Tibial artery (tissue), 4 donors: ENCODE measurements at regions not wholly inside any gene's neighbourhood (a gene's known extent, or its start where the extent isn't known, plus 50 kb on each side); places are given as distances from the start of the nearest gene placed in this dataset.

Experiments used
- DNase-seq, 2 donors: peaks; one replicate each; pipeline ENCODE4 v3.0.0-alpha.2; 2019
- H3K27ac ChIP-seq, 2 donors: fragments of 200-600 bp; sonication (generic) in 1 of 2; 1 replicate in 1 of 2; 2 replicates in 1 of 2; pipeline ENCODE4 v1.5.1; 2018 to 2019; ENCODE audit warnings: mild to moderate bottlenecking in 1 of 2
- H3K27me3 ChIP-seq, 2 donors: fragments of 200-600 bp; sonication (generic) in 1 of 2; one replicate each; pipeline versions ENCODE4 v1.5.1 to v1.6.0; 2016 to 2019
- H3K36me3 ChIP-seq, 3 donors: fragments of 200-600 bp; sonication (generic) in 2 of 3; one replicate each; pipeline ENCODE4 v1.5.1; 2016 to 2019; ENCODE audit warnings: mild to moderate bottlenecking in 2 of 3
- H3K4me1 ChIP-seq, 4 donors: fragments of 200-600 bp; sonication (generic) in 2 of 4; 1 replicate in 3 of 4; 2 replicates in 1 of 4; pipeline ENCODE4 v1.5.1; 2016 to 2019
- H3K4me3 ChIP-seq, 2 donors: fragments of 200-600 bp; sonication (generic) in 1 of 2; 1 replicate in 1 of 2; 2 replicates in 1 of 2; pipeline ENCODE4 v1.5.1; 2018 to 2019; ENCODE audit warnings: mild to moderate bottlenecking in 2 of 2
- H3K9me3 ChIP-seq, 3 donors: fragments of 200-600 bp; sonication (generic) in 1 of 3; one replicate each; pipeline ENCODE4 v1.5.1; 2016 to 2019
- intact Hi-C: fragments of 100-400 bp; cut with DNase I; formaldehyde crosslinking; loops from one replicate; pipeline ENCODE4 v1.15.0; 2023; ENCODE audit warnings: low total_unique reads
- TF ChIP-seq, protein P1 (sequence below), 2 experiments: fragments of 200-600 bp in 1 of 2; fragments of 450-650 bp in 1 of 2; IDR thresholded peaks; one replicate each; pipeline ENCODE4 v1.5.1; 2017 to 2019; ENCODE audit warnings: antibody characterized with exemption in 2 of 2, mild to moderate bottlenecking in 1 of 2, moderate library complexity in 1 of 2

DNA sequence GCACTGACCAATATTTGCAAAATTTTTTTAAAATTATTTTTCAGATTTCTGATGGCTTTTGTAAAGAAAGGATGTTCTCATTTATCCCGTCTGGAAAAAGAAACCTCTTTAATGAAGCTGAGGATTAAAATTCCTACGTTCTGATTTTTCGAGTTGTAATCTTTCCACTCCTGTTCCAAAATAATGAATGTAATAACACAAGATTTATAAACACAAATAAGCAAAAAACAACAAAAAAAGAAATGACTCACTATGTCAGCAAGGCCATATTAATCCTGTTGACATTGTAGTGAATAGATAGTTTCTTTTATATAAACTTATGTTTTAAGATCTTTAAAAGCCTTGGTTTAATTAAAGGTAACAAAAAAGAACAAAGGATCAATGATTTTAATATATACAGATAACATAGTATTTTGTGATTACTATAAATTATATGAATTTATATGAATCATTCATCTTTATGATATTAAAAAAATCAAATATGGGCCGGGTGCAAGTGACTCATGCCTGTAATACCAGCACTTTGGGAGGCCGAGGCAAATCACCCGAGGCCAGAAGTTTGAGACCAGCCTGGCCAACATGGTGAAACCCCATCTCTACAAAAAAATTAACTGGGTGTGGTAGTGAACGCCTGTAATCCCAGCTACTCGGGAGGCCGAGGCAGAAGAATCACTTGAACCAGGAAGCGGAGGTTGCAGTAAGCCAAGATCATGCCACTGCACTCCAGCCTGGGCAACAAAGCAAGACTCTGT is 336.6 kb upstream of the DAB2 start:
- TF ChIP-seq, protein P1, sequence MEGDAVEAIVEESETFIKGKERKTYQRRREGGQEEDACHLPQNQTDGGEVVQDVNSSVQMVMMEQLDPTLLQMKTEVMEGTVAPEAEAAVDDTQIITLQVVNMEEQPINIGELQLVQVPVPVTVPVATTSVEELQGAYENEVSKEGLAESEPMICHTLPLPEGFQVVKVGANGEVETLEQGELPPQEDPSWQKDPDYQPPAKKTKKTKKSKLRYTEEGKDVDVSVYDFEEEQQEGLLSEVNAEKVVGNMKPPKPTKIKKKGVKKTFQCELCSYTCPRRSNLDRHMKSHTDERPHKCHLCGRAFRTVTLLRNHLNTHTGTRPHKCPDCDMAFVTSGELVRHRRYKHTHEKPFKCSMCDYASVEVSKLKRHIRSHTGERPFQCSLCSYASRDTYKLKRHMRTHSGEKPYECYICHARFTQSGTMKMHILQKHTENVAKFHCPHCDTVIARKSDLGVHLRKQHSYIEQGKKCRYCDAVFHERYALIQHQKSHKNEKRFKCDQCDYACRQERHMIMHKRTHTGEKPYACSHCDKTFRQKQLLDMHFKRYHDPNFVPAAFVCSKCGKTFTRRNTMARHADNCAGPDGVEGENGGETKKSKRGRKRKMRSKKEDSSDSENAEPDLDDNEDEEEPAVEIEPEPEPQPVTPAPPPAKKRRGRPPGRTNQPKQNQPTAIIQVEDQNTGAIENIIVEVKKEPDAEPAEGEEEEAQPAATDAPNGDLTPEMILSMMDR (IDR thresholded peaks at IDR 0.05): no peak
- Histone ChIP-seq H3K4me1 (peaks cover 0 to 45% (median 5%) of the 10 kb centered on the region in 4 donors), H3K9me3 (no peaks in the 10 kb centered on the region), H3K4me3 (no peak overlapping the region), H3K27me3 (no peaks in the 10 kb centered on the region), H3K27ac (peak overlapping the region; percentile 78 to 83), H3K36me3 (no peaks in the 10 kb centered on the region)
- DNase-seq: no peak
- intact Hi-C loops: no loop called here

DNA sequence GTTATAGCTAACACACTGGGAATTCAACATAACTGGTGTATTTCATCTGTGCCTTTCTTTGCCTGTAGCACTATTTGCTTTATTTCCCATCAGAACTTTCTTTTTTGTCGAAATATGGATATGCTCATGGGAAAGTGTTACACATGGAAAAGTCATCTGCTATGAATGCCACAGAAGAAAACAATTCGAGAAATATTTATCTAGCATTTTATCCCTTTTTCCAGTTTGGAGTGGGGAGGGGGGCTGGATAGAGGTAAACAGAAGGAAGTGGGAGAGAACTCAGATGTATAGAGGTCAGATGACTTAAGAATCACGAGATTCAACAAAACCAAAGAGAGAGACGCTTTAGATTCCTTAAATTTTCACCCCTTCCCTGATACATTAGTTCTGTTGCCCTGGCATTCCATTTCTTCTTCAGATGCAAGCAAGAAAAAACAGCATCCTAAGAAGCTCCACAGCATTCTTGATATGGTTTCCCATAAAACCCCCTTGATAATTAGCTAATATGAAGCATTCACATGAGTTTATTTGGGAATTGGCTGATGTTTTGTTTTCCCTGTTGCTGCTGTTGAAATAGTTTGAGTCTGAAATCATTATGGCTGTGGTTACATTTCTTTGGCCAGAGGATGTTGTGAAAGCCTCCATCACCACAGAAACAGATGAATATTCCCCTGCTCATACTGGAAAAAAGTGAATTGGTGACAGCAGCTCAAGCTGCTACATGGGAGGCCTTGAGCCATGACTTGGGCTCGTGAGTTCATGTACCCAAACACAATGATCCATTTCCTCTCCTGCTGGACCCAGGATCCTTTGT is 335.8 kb upstream of the DAB2 start:
- peak; percentile 68 to 69 for DNase-seq
- intact Hi-C loops: no loop called here
- H3K36me3 ChIP-seq: no peaks in the 10 kb centered on the region
- H3K4me3 ChIP-seq: peak overlapping the region; percentile 10 to 14
- H3K27ac ChIP-seq: peak overlapping the region; percentile 78 to 83
- TF ChIP-seq, protein P1 (IDR thresholded peaks at IDR 0.05): no peak
- peaks cover 0 to 49% (median 5%) of the 10 kb centered on the region in 4 donors for H3K4me1 ChIP-seq
- H3K27me3 ChIP-seq: no peaks in the 10 kb centered on the region
- H3K9me3 ChIP-seq: no peaks in the 10 kb centered on the region

DNA sequence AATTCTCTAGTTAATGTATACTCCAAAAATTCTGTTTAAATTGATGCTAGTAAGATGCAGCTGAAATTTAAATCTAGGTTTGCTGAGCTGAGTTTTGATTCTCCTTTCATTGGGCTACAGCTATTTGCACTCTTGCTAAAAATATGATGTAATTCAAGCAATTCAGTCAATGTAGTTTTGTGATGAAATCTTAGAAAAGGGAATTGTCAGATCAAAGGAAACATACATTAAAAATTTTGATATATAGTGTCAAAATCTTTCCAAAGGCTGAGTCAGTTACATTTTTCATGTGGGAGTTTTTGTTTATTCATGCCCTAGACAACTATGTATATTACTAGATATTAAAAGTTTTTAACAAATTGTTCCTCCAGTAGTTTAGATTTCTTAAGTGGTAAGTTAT is 334.9 kb upstream of the DAB2 start:
- peaks cover 0 to 47% (median 5%) of the 10 kb centered on the region in 4 donors for H3K4me1 ChIP-seq
- no peak for DNase-seq
- intact Hi-C loops: no loop called here
- no peak overlapping the region for H3K4me3 ChIP-seq
- peak overlapping the region; percentile 78 to 83 for H3K27ac ChIP-seq
- no peaks in the 10 kb centered on the region for H3K9me3 ChIP-seq
- H3K36me3 ChIP-seq: no peaks in the 10 kb centered on the region
- H3K27me3 ChIP-seq: no peaks in the 10 kb centered on the region
- TF ChIP-seq, protein P1 (IDR thresholded peaks at IDR 0.05): no peak

DNA sequence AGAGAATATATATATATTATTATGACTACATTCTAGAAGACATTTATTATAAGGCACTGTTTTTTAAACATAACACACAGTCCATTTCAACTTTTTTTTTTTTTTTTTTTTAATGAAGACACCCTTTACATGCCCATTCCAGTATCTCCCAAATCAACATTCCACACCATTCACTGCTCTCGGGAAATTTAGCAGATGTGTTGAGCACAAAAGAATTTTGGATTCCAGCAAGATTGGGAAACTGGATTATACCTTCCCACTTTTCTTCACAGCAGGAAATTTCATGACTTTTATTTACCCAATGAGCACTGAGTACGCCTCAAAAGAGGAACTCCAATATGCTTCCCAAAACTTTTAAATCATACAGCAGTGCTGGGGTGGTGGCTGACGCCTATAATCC is 333.6 kb upstream of the DAB2 start:
- H3K9me3 ChIP-seq: no peaks in the 10 kb centered on the region
- H3K4me3 ChIP-seq: no peak overlapping the region
- H3K27ac ChIP-seq: no peak overlapping the region
- TF ChIP-seq, protein P1 (IDR thresholded peaks at IDR 0.05): no peak
- no peak for DNase-seq
- intact Hi-C loops: no loop called here
- peaks cover 0 to 47% (median 5%) of the 10 kb centered on the region in 4 donors for H3K4me1 ChIP-seq
- H3K36me3 ChIP-seq: no peaks in the 10 kb centered on the region
- H3K27me3 ChIP-seq: no peaks in the 10 kb centered on the region

DNA sequence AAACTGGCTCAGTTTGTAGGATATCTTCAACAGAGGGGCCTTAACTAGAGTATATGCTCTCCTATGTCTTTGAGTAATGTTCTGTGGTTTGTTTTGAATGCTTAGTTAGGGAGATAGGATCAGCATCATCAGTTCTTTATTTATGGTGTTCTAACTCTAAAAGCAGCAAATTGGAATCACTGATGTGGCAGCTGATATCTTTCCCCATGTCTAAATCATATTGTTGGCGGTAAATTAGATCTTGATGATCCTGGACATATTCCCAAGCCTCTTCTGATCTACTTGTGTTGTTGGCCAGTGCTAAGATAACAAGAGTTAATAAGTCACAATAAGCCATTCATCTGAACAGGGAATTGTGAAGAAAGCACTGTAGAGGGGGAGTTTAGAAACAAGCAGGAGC is 332.4 kb upstream of the DAB2 start:
- TF ChIP-seq, protein P1 (IDR thresholded peaks at IDR 0.05): no peak
- Histone ChIP-seq H3K27ac (no peak overlapping the region), H3K4me3 (no peak overlapping the region), H3K4me1 (peaks cover 0 to 45% (median 5%) of the 10 kb centered on the region in 4 donors), H3K27me3 (no peaks in the 10 kb centered on the region), H3K36me3 (no peaks in the 10 kb centered on the region), H3K9me3 (no peaks in the 10 kb centered on the region)
- no peak for DNase-seq
- intact Hi-C loops: no loop called here
